ENCODE measurements at regions not wholly inside any gene's neighbourhood (a gene's known extent, or its start where the extent isn't known, plus 50 kb on each side); places are given as distances from the start of the nearest gene placed in this dataset.

GRCh38 chr2:225996462-225996828 lies 596.9 kb downstream of the NYAP2 start:
- TF ChIP-seq CTCF (conservative IDR thresholded peaks at IDR 0.05; ENCODE audit: low read depth, low read length) (no peak), EZH2 (IDR thresholded peaks at IDR 0.05; ENCODE audit: borderline replicate concordance, low read depth, low read length, poor library complexity, severe bottlenecking) (no peak)

Measured in A673 (cell line).